ENCODE measurements at regions not wholly inside any gene's neighbourhood (a gene's known extent, or its start where the extent isn't known, plus 50 kb on each side); places are given as distances from the start of the nearest gene placed in this dataset.

- DNase-seq = peak in 1 of 2 experiments; percentile 18
These were observed 1329.5 kb upstream of the TENM3 start for GRCh38 chr4:180913750-180914149.

- no peak for DNase-seq
These were observed 1319.7 kb upstream of the TENM3 start for GRCh38 chr4:180923486-180923885.

GRCh38 chr4:180925805-180926204 is 1317.4 kb upstream of the TENM3 start:
- DNase-seq = no peak

GRCh38 chr4:180926277-180926676 is 1316.9 kb upstream of the TENM3 start:
- DNase-seq = no peak

GRCh38 chr4:180932370-180933001 is 1310.7 kb upstream of the TENM3 start:
- DNase-seq = peak in 1 of 2 experiments; percentile 13

- no peak for DNase-seq
These were observed 1306.1 kb upstream of the TENM3 start for GRCh38 chr4:180937083-180937482.

- DNase-seq = no peak
These were observed 1302.5 kb upstream of the TENM3 start for GRCh38 chr4:180940680-180941079.

- DNase-seq = no peak
These were observed 1300.8 kb upstream of the TENM3 start for GRCh38 chr4:180942367-180942916.

GRCh38 chr4:180946188-180946587 is 1297.0 kb upstream of the TENM3 start:
- no peak for DNase-seq

GRCh38 chr4:180947425-180947824 is 1295.8 kb upstream of the TENM3 start:
- peak; percentile 44 to 68 for DNase-seq

- no peak for DNase-seq
These were observed 1293.6 kb upstream of the TENM3 start for GRCh38 chr4:180949424-180950213.

- DNase-seq = no peak
These were observed 1292.8 kb upstream of the TENM3 start for GRCh38 chr4:180950377-180950776.

GRCh38 chr4:180951312-180951711 is 1291.9 kb upstream of the TENM3 start:
- DNase-seq = no peak

GRCh38 chr4:180953572-180953971 is 1289.6 kb upstream of the TENM3 start:
- no peak for DNase-seq

- DNase-seq = peak; percentile 49 to 78
These were observed 1282.3 kb upstream of the TENM3 start for GRCh38 chr4:180960743-180961401.

GRCh38 chr4:180962268-180962667 is 1280.9 kb upstream of the TENM3 start:
- peak in 1 of 2 experiments; percentile 10 for DNase-seq

- no peak for DNase-seq
These were observed 1276.9 kb upstream of the TENM3 start for GRCh38 chr4:180966312-180966711.

GRCh38 chr4:180967936-180968335 is 1275.3 kb upstream of the TENM3 start:
- DNase-seq = no peak

- DNase-seq = no peak
These were observed 1269.3 kb upstream of the TENM3 start for GRCh38 chr4:180973894-180974293.

GRCh38 chr4:180990931-180991330 is 1252.3 kb upstream of the TENM3 start:
- DNase-seq = no peak

- no peak for DNase-seq
These were observed 1249.9 kb upstream of the TENM3 start for GRCh38 chr4:180993244-180993836.

GRCh38 chr4:180994722-180995121 is 1248.5 kb upstream of the TENM3 start:
- no peak for DNase-seq

- peak; percentile 1 to 49 for DNase-seq
These were observed 1244.0 kb upstream of the TENM3 start for GRCh38 chr4:180999217-180999616.

Measured in NCI-H2081 (cell line).